Endothelial cell of umbilical vein (primary cell): ENCODE measurements at regions not wholly inside any gene's neighbourhood (a gene's known extent, or its start where the extent isn't known, plus 50 kb on each side); places are given as distances from the start of the nearest gene placed in this dataset.
"Not testable (repeated sequence)": the region's sequence is repeated elsewhere in the genome, so short reads cannot be mapped to it uniquely, and the experiment has no call there.

ENCODE experiments used
- BruUV-seq: library from RNA; stranded (reverse); fragments of 400-500 nt; replicated peaks from 2 replicates; lab custom pipeline; 2021; lab: Mats Ljungman, UMichigan
- CTCF ChIA-PET: fragments of 300-600, 350-600 bp; sonication (Branson Sonifier 250); formaldehyde crosslinking; loops from one replicate; lab custom pipeline; 2021; ENCODE audit warnings: antibody characterized with exemption, inconsistent platforms; lab: Charles Lee
- POLR2A ChIA-PET: fragments of 300-600, 350-600 bp; sonication (Branson Sonifier 250); formaldehyde crosslinking; loops from one replicate; lab custom pipeline; 2021; ENCODE audit warnings: antibody characterized with exemption, inconsistent platforms; lab: Charles Lee
- DNase-seq: peaks from one replicate; pipeline ENCODE4 v3.0.0-alpha.2; 2011; ENCODE audit warnings: low read depth, low spot score
- FAIRE-seq: peaks from 2 replicates; lab custom pipeline; 2011; peaks lifted over from hg19 to GRCh38; lab: Jason Lieb, UNC
- H2AFZ ChIP-seq: 2 replicates; pipeline ENCODE4 v1.6.0; 2012; ENCODE audit warnings: low read depth, low read length, control low read depth, inconsistent platforms
- H3K27ac ChIP-seq: 2 replicates; pipeline ENCODE4 v1.5.1; 2011; ENCODE audit warnings: low read depth, mild to moderate bottlenecking, control low read depth, low read length, moderate library complexity; ENCODE audit not compliant: insufficient read depth
- H3K27me3 ChIP-seq, 2 experiments: 2 replicates each; pipeline versions ENCODE4 v1.6.0 to v1.6.1; 2011; ENCODE audit warnings: low read length in 2 of 2, mixed read lengths in 1 of 2; ENCODE audit not compliant: control insufficient read depth in 2 of 2, insufficient read depth in 2 of 2
- H3K36me3 ChIP-seq, 2 experiments: 2 replicates in 1 of 2; 3 replicates in 1 of 2; pipeline ENCODE4 v1.5.1; 2011; ENCODE audit warnings: low read length in 2 of 2, mild to moderate bottlenecking in 1 of 2, moderate library complexity in 1 of 2; ENCODE audit not compliant: control insufficient read depth in 2 of 2, insufficient read depth in 2 of 2; ENCODE audit errors: extremely low read depth in 1 of 2
- H3K4me1 ChIP-seq: 3 replicates; pipeline ENCODE4 v1.5.1; 2011; ENCODE audit warnings: mild to moderate bottlenecking, low read length; ENCODE audit not compliant: control insufficient read depth, insufficient read depth; ENCODE audit errors: extremely low read depth
- H3K4me2 ChIP-seq: 2 replicates; pipeline ENCODE4 v1.6.1; 2011; ENCODE audit warnings: low read length, control low read depth, mixed read lengths; ENCODE audit not compliant: insufficient read depth
- H3K4me3 ChIP-seq, 3 experiments: fragments of 200-600 bp in 1 of 3; sonication (generic), shearing (Covaris generic) in 1 of 3; replicated peaks in 1 of 3; 2 replicates each; pipeline ENCODE4 v1.5.1; 2011 to 2016; ENCODE audit warnings: control low read depth in 3 of 3, low read length in 3 of 3, mild to moderate bottlenecking in 2 of 3, inconsistent platforms in 1 of 3, low read depth in 1 of 3, moderate library complexity in 1 of 3; ENCODE audit not compliant: insufficient read depth in 1 of 3
- H3K79me2 ChIP-seq: 2 replicates; pipeline ENCODE4 v1.6.0; 2012; ENCODE audit warnings: low read length, inconsistent platforms; ENCODE audit not compliant: control insufficient read depth, insufficient read depth
- H3K9ac ChIP-seq: replicated peaks from 2 replicates; pipeline ENCODE3; 2011; ENCODE audit warnings: low read length, control low read depth; ENCODE audit not compliant: insufficient read depth; ENCODE audit errors: extremely low read depth
- H3K9me1 ChIP-seq: replicated peaks from 3 replicates; pipeline ENCODE4 v1.6.0; 2011; ENCODE audit warnings: mild to moderate bottlenecking, low read length; ENCODE audit not compliant: control insufficient read depth, insufficient read depth; ENCODE audit errors: extremely low read depth
- H3K9me3 ChIP-seq: replicated peaks from 2 replicates; pipeline ENCODE4 v1.5.1; 2012; ENCODE audit warnings: low read length, inconsistent platforms; ENCODE audit not compliant: control insufficient read depth, insufficient read depth
- H4K20me1 ChIP-seq: replicated peaks from 2 replicates; pipeline ENCODE3; 2011; ENCODE audit warnings: mild to moderate bottlenecking, low read length; ENCODE audit not compliant: control insufficient read depth, insufficient read depth; ENCODE audit errors: extremely low read depth
- EZH2 ChIP-seq: IDR thresholded peaks from 2 replicates; pipeline ENCODE4 v1.6.1; 2012; ENCODE audit warnings: borderline replicate concordance, low read depth, mild to moderate bottlenecking, moderate library complexity, low read length, inconsistent platforms; ENCODE audit not compliant: severe bottlenecking
- FOS ChIP-seq: IDR thresholded peaks from 2 replicates; pipeline ENCODE4 v1.6.1; 2011; ENCODE audit warnings: mild to moderate bottlenecking, low read length, moderate library complexity, borderline replicate concordance; ENCODE audit not compliant: insufficient read depth
- GATA2 ChIP-seq: IDR thresholded peaks from 2 replicates; pipeline ENCODE4 v1.7.0; 2011; ENCODE audit warnings: low read depth, mild to moderate bottlenecking, moderate library complexity, mixed read lengths, low read length; ENCODE audit not compliant: insufficient read length, insufficient read depth
- JUN ChIP-seq: IDR thresholded peaks from 2 replicates; pipeline ENCODE4 v1.6.1; 2011; ENCODE audit warnings: borderline replicate concordance, low read depth; ENCODE audit not compliant: insufficient read length, insufficient read depth
- MYC ChIP-seq: IDR thresholded peaks from one replicate; pipeline ENCODE4 v1.6.1; 2011; ENCODE audit warnings: mild to moderate bottlenecking, low read depth, low read length
- POLR2A ChIP-seq: IDR thresholded peaks from 2 replicates; pipeline ENCODE4 v1.6.1; 2012; ENCODE audit warnings: low read depth, mild to moderate bottlenecking, control low read depth, low read length
- POLR2AphosphoS5 ChIP-seq: IDR thresholded peaks from 2 replicates; pipeline ENCODE4 v1.6.1; 2012; ENCODE audit warnings: low read depth, mild to moderate bottlenecking, control low read depth, low read length, moderate library complexity; ENCODE audit not compliant: insufficient read depth
- dilution Hi-C: fragments of 300-500 bp; cut with MboI; formaldehyde crosslinking; loops from one replicate; pipeline ENCODE4 v1.15.0; 2019; ENCODE audit warnings: low sequenced_read_pairs; ENCODE audit not compliant: extremely low pct_ligation_motif_present
- intact Hi-C: fragments of 100-400 bp; cut with micrococcal nuclease; formaldehyde crosslinking; loops from one replicate; pipeline ENCODE4 v1.10.0; 2022
- TF ChIP-seq, protein P1 (sequence below), 2 donors: IDR thresholded peaks; 1 replicate in 1 of 2; 2 replicates in 1 of 2; pipeline ENCODE4 v1.5.1; 2011; ENCODE audit warnings: low read length in 2 of 2, mild to moderate bottlenecking in 2 of 2, moderate library complexity in 2 of 2, control low read depth in 1 of 2, inconsistent platforms in 1 of 2, low read depth in 1 of 2; ENCODE audit not compliant: insufficient read depth in 1 of 2; ENCODE audit errors: extremely low read depth in 1 of 2
- TF ChIP-seq, protein P2 (sequence below): IDR thresholded peaks from 2 replicates; pipeline ENCODE4 v1.6.1; 2011; ENCODE audit not compliant: insufficient read depth, insufficient read length

GRCh38 chr13:69020120-69020519 lies 1087.5 kb upstream of the ATXN8OS start:
- no peaks in the 10 kb centered on the region for H3K9me1 ChIP-seq
- ChIA-PET POLR2A (no interaction called here), CTCF (no interaction called here)
- BruUV-seq, result no TSS peak
- H3K36me3 ChIP-seq, result no peaks in the 10 kb centered on the region
- FAIRE-seq (no peak), DNase-seq (no peak)
- H3K27ac ChIP-seq, result no peak overlapping the region
- H3K4me1 ChIP-seq, result no peaks in the 10 kb centered on the region
- H4K20me1 ChIP-seq, result no peaks in the 10 kb centered on the region
- H3K4me3 ChIP-seq, result no peak overlapping the region
- no peak overlapping the region for H3K9ac ChIP-seq
- H2AFZ ChIP-seq, result no peak overlapping the region
- TF ChIP-seq, protein P1, sequence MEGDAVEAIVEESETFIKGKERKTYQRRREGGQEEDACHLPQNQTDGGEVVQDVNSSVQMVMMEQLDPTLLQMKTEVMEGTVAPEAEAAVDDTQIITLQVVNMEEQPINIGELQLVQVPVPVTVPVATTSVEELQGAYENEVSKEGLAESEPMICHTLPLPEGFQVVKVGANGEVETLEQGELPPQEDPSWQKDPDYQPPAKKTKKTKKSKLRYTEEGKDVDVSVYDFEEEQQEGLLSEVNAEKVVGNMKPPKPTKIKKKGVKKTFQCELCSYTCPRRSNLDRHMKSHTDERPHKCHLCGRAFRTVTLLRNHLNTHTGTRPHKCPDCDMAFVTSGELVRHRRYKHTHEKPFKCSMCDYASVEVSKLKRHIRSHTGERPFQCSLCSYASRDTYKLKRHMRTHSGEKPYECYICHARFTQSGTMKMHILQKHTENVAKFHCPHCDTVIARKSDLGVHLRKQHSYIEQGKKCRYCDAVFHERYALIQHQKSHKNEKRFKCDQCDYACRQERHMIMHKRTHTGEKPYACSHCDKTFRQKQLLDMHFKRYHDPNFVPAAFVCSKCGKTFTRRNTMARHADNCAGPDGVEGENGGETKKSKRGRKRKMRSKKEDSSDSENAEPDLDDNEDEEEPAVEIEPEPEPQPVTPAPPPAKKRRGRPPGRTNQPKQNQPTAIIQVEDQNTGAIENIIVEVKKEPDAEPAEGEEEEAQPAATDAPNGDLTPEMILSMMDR (IDR thresholded peaks at IDR 0.05; ENCODE audit: extremely low read depth in 1 of 2, insufficient read depth in 1 of 2, low read depth in 1 of 2, low read length in 2 of 2), result no peak
- TF ChIP-seq, protein P2, sequence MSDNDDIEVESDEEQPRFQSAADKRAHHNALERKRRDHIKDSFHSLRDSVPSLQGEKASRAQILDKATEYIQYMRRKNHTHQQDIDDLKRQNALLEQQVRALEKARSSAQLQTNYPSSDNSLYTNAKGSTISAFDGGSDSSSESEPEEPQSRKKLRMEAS, result no peak
- TF ChIP-seq FOS (no peak), POLR2AphosphoS5 (no peak), EZH2 (no peak), GATA2 (no peak), JUN (no peak), POLR2A (no peak), MYC (no peak)
- H3K79me2 ChIP-seq, result no peaks in the 10 kb centered on the region
- no peaks in the 10 kb centered on the region for H3K27me3 ChIP-seq
- dilution Hi-C loops (no loop called here), intact Hi-C loops (no loop called here)
- H3K4me2 ChIP-seq, result no peak overlapping the region
- H3K9me3 ChIP-seq, result peaks cover 2% of the 10 kb centered on the region

DNA sequence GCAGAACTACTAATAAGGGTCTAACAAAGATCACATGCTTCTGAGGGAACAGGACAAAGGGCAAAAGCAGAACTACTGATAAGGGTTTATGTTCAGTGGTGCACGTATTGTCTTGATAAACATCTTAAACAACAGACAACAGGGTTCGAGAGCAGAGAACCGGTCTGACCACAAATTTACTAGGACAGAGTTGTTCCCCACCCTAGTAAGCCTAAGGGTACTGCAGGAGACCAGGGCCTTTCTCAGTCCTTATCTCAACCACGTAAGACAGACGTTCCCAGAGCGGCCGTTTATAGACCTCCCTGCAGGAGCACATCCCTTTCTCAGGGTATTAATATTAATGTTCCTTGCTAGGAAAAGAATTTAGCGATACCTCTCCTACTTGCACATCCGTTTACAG lies 1089.5 kb upstream of the ATXN8OS start:
- H3K9me1 ChIP-seq, H3K4me3 ChIP-seq, CTCF ChIA-PET, H3K27ac ChIP-seq, FAIRE-seq, BruUV-seq, POLR2A ChIA-PET, H3K9ac ChIP-seq, H3K4me2 ChIP-seq, H3K27me3 ChIP-seq, DNase-seq, H3K36me3 ChIP-seq, intact Hi-C loops, H2AFZ ChIP-seq, H3K9me3 ChIP-seq, H4K20me1 ChIP-seq, H3K79me2 ChIP-seq, dilution Hi-C loops, H3K4me1 ChIP-seq: not testable (repeated sequence)
